CD8-positive, alpha-beta memory T cell (primary cell): ENCODE measurements at regions not wholly inside any gene's neighbourhood (a gene's known extent, or its start where the extent isn't known, plus 50 kb on each side); places are given as distances from the start of the nearest gene placed in this dataset.

Experiments used
- CTCF ChIA-PET: fragments of 350-600 bp; sonication (Branson Sonifier 250); formaldehyde crosslinking; loops from one replicate; lab custom pipeline; 2021; ENCODE audit warnings: antibody characterized with exemption; lab: Charles Lee
- POLR2A ChIA-PET: fragments of 350-600 bp; sonication (Branson Sonifier 250); formaldehyde crosslinking; loops from one replicate; lab custom pipeline; 2021; ENCODE audit warnings: antibody characterized with exemption; lab: Charles Lee
- DNase-seq, 5 donors: peaks; one replicate each; pipeline versions ENCODE4 v3.0.0 to v3.0.0-alpha.2; 2020 to 2022; ENCODE audit warnings: mixed read lengths in 1 of 5
- H3K27ac ChIP-seq: one replicate; pipeline ENCODE4 v1.7.0; 2013; ENCODE audit warnings: low read depth, mild to moderate bottlenecking, low read length, moderate library complexity
- H3K27me3 ChIP-seq: 2 replicates; pipeline ENCODE4 v1.7.0; 2013; ENCODE audit warnings: low read length, mild to moderate bottlenecking; ENCODE audit not compliant: insufficient read depth, poor library complexity, severe bottlenecking
- H3K36me3 ChIP-seq: 2 replicates; pipeline ENCODE4 v1.7.0; 2013; ENCODE audit warnings: mild to moderate bottlenecking, low read length, moderate library complexity; ENCODE audit not compliant: insufficient read depth
- H3K4me1 ChIP-seq: 2 replicates; pipeline ENCODE4 v1.7.0; 2013; ENCODE audit warnings: mild to moderate bottlenecking, low read length, moderate library complexity; ENCODE audit not compliant: insufficient read depth
- H3K4me3 ChIP-seq: 2 replicates; pipeline ENCODE4 v1.7.0; 2013; ENCODE audit warnings: mild to moderate bottlenecking, low read length
- H3K9me3 ChIP-seq: 2 replicates; pipeline ENCODE4 v1.7.0; 2013; ENCODE audit warnings: mild to moderate bottlenecking, low read length
- H3K27ac Mint-ChIP-seq, 8 donors: one replicate each; pipeline ENCODE4 v1.8.0; 2020 to 2021; ENCODE audit warnings: mixed read lengths in 8 of 8, mild to moderate bottlenecking in 6 of 8, inconsistent platforms in 3 of 8, moderate library complexity in 3 of 8
- H3K27me3 Mint-ChIP-seq, 2 donors: one replicate each; pipeline ENCODE4 v1.8.0; 2020 to 2021; ENCODE audit warnings: mixed read lengths in 2 of 2, mild to moderate bottlenecking in 1 of 2, moderate library complexity in 1 of 2
- H3K36me3 Mint-ChIP-seq, 3 donors: one replicate each; pipeline ENCODE4 v1.8.0; 2020 to 2021; ENCODE audit warnings: mixed read lengths in 3 of 3, inconsistent platforms in 1 of 3, mild to moderate bottlenecking in 1 of 3
- H3K4me1 Mint-ChIP-seq, 3 donors: one replicate each; pipeline ENCODE4 v1.8.0; 2020 to 2021; ENCODE audit warnings: mixed read lengths in 3 of 3, inconsistent platforms in 1 of 3, mild to moderate bottlenecking in 1 of 3
- H3K4me3 Mint-ChIP-seq, 7 donors: one replicate each; pipeline ENCODE4 v1.8.0; 2020 to 2021; ENCODE audit warnings: mixed read lengths in 7 of 7, mild to moderate bottlenecking in 6 of 7, moderate library complexity in 4 of 7, inconsistent platforms in 2 of 7
- H3K9me3 Mint-ChIP-seq, 5 donors: one replicate each; pipeline ENCODE4 v1.8.0; 2020 to 2022; ENCODE audit warnings: mixed read lengths in 5 of 5, mild to moderate bottlenecking in 3 of 5, moderate library complexity in 2 of 5, inconsistent platforms in 1 of 5

DNA sequence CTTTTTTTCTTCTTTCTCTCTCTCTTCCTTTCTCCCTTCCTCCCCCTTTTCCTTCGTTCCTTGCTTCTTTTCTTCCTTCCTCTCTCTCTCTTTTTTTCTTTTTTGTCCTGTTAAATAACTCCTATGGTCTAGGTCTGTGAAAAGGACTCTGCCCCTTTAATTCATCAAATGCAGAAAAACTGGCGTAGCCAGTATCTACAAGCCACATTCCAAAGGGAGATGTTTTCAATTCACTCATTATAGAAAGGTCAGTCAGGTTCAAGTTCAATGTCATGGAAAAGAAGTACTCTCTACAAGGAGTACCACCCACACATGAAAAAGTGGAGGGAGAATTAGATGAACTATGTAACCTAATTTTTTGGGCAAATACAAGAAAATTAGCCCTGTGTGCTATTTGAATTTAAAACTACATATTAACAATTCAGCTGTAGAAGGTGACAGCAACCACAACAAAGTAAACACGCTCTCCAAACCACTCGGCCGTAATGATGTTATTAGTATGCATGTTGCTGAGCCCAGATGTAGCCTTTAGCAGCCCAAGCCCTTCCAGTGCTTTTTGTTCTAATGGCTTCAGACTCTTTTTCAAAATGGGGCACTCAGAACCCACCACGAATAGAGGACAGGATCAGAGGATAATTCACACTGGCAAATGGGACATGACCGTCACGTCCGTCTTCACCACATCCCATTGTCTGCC is 735.4 kb upstream of the FANCL start:
- DNase-seq = no peak
- Mint-ChIP-seq H3K27me3 (peaks cover 0 to under 1% of the 10 kb centered on the region in 2 donors), H3K36me3 (no peaks in the 10 kb centered on the region), H3K27ac (no peak overlapping the region), H3K4me1 (no peaks in the 10 kb centered on the region), H3K4me3 (no peak overlapping the region), H3K9me3 (peaks cover 0 to 3% (median 0%) of the 10 kb centered on the region in 5 donors)
- Histone ChIP-seq H3K27ac (no peak overlapping the region), H3K36me3 (no peaks in the 10 kb centered on the region), H3K9me3 (no peaks in the 10 kb centered on the region), H3K4me1 (no peaks in the 10 kb centered on the region), H3K27me3 (no peaks in the 10 kb centered on the region), H3K4me3 (no peak overlapping the region)
- ChIA-PET CTCF (no interaction called here), POLR2A (no interaction called here)

GRCh38 chr2:58974881-58975280 is 733.8 kb upstream of the FANCL start:
- Mint-ChIP-seq H3K27me3 (peaks cover 0 to 1% of the 10 kb centered on the region in 2 donors), H3K27ac (no peak overlapping the region), H3K4me3 (no peak overlapping the region), H3K36me3 (no peaks in the 10 kb centered on the region), H3K4me1 (no peaks in the 10 kb centered on the region), H3K9me3 (peaks cover 0 to 2% (median 0%) of the 10 kb centered on the region in 5 donors)
- Histone ChIP-seq H3K36me3 (no peaks in the 10 kb centered on the region), H3K4me1 (no peaks in the 10 kb centered on the region), H3K27ac (no peak overlapping the region), H3K9me3 (no peaks in the 10 kb centered on the region), H3K4me3 (no peak overlapping the region), H3K27me3 (no peaks in the 10 kb centered on the region)
- DNase-seq = no peak
- ChIA-PET CTCF (no interaction called here), POLR2A (no interaction called here)

GRCh38 chr2:58974426-58974825 is 733.3 kb upstream of the FANCL start:
- Mint-ChIP-seq H3K4me3 (no peak overlapping the region), H3K4me1 (no peaks in the 10 kb centered on the region), H3K36me3 (no peaks in the 10 kb centered on the region), H3K27ac (no peak overlapping the region), H3K27me3 (peaks cover 0 to 1% of the 10 kb centered on the region in 2 donors), H3K9me3 (peaks cover 0 to 2% (median 0%) of the 10 kb centered on the region in 5 donors)
- no peaks in the 10 kb centered on the region for H3K4me1 ChIP-seq
- H3K9me3 ChIP-seq = no peaks in the 10 kb centered on the region
- CTCF ChIA-PET = interaction anchor here (0.9 kb wide), 1 partner anchor 9 kb away, joined by 3 read pairs; no protein-coding TSS in a partner anchor
- no peak overlapping the region for H3K27ac ChIP-seq
- no peak overlapping the region for H3K4me3 ChIP-seq
- POLR2A ChIA-PET = no interaction called here
- no peaks in the 10 kb centered on the region for H3K36me3 ChIP-seq
- H3K27me3 ChIP-seq = no peaks in the 10 kb centered on the region
- DNase-seq = no peak

- peaks cover 0 to 1% of the 10 kb centered on the region in 2 donors for H3K27me3 Mint-ChIP-seq
- H3K9me3 Mint-ChIP-seq = peaks cover 0 to 2% (median 0%) of the 10 kb centered on the region in 5 donors
- H3K4me1 Mint-ChIP-seq = no peaks in the 10 kb centered on the region
- ChIA-PET CTCF (interaction anchor here (0.9 kb wide), 1 partner anchor 9 kb away, joined by 3 read pairs; no protein-coding TSS in a partner anchor), POLR2A (no interaction called here)
- H3K4me3 Mint-ChIP-seq = no peak overlapping the region
- Histone ChIP-seq H3K27ac (no peak overlapping the region), H3K36me3 (no peaks in the 10 kb centered on the region), H3K4me1 (no peaks in the 10 kb centered on the region), H3K9me3 (no peaks in the 10 kb centered on the region), H3K4me3 (no peak overlapping the region), H3K27me3 (no peaks in the 10 kb centered on the region)
- no peak overlapping the region for H3K27ac Mint-ChIP-seq
- DNase-seq = no peak
- no peaks in the 10 kb centered on the region for H3K36me3 Mint-ChIP-seq
Observed at GRCh38 chr2:58973811-58974281, 732.7 kb upstream of the FANCL start.

DNA sequence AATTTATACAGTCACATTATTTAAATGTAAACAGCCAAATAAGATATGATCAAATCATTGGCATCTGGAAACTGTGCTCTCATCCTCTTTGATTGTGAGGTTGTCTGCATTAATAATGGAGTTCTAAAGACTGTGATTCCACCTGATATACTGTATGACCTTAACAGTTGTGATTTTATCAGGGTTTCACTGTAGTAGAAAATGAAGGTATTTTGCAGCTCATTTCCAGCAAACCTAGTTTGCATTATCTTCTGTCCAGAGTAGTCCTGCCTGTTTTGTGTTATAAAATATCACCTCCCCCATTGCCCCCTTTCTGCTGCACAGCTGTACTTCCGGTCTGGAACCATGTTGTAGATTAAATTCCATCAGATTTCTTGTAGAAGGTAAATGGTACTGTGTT is 731.6 kb upstream of the FANCL start:
- POLR2A ChIA-PET = no interaction called here
- no peaks in the 10 kb centered on the region for H3K4me1 Mint-ChIP-seq

DNA sequence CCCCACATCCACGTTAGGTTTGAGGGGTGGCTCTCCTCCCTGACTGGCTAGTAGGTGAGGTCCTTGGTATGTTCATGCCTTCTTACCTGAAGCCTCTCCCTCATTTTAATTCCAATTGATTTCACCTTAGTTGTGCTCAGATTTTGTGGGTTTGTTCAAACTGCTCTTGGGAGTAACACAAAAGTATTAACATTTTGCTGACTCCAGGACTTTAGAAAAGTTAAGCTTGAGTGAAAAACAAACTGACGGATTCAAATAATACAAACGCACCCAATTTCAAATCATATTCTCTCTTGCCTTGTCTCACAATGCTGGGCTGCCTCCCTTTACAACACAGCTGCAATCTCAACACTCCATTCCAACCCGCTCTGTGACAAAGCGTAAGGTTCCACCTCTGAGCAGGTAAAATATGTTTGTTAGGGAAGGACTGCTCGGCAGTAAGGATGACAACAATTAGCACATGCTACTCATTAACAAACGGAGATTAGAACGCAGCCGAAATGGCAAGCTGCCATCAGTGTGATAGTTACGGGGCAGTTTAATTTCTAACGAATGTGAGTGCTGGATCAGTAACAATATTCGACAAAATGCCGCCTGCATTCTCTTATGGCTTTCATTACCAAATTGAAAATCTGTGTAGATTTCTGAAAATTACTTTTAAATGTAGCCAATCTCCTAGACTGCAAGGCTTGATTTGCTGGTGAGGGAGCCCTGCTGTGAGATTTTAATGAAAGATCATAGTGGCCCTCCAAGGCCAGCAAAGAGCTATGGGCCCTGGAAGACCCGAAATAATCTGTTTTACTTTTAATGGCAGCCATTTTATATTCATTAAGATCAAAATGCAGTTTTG is 730.6 kb upstream of the FANCL start:
- H3K4me1 Mint-ChIP-seq = no peaks in the 10 kb centered on the region
- H3K4me3 Mint-ChIP-seq = no peak overlapping the region
- H3K9me3 Mint-ChIP-seq = no peaks in the 10 kb centered on the region
- no peak for DNase-seq
- Histone ChIP-seq H3K27ac (no peak overlapping the region), H3K4me3 (no peak overlapping the region), H3K27me3 (no peaks in the 10 kb centered on the region), H3K36me3 (no peaks in the 10 kb centered on the region), H3K4me1 (no peaks in the 10 kb centered on the region), H3K9me3 (no peaks in the 10 kb centered on the region)
- CTCF ChIA-PET = no interaction called here
- peaks cover 0 to 1% of the 10 kb centered on the region in 2 donors for H3K27me3 Mint-ChIP-seq
- H3K27ac Mint-ChIP-seq = no peak overlapping the region
- POLR2A ChIA-PET = no interaction called here
- no peaks in the 10 kb centered on the region for H3K36me3 Mint-ChIP-seq

More for the DNA sequence above, 731.6 kb upstream of the FANCL start:
- no peak for DNase-seq
- Mint-ChIP-seq H3K27me3 (peaks cover 0 to 1% of the 10 kb centered on the region in 2 donors), H3K4me3 (no peak overlapping the region), H3K9me3 (peaks cover 0 to 2% (median 0%) of the 10 kb centered on the region in 5 donors), H3K36me3 (no peaks in the 10 kb centered on the region), H3K27ac (no peak overlapping the region)
- CTCF ChIA-PET = no interaction called here
- no peaks in the 10 kb centered on the region for H3K9me3 ChIP-seq
- no peak overlapping the region for H3K4me3 ChIP-seq
- H3K36me3 ChIP-seq = no peaks in the 10 kb centered on the region
- H3K4me1 ChIP-seq = no peaks in the 10 kb centered on the region
- no peaks in the 10 kb centered on the region for H3K27me3 ChIP-seq
- H3K27ac ChIP-seq = no peak overlapping the region

- Mint-ChIP-seq H3K4me1 (no peaks in the 10 kb centered on the region), H3K27me3 (peaks cover 0 to 1% of the 10 kb centered on the region in 2 donors), H3K36me3 (no peaks in the 10 kb centered on the region), H3K27ac (no peak overlapping the region), H3K4me3 (no peak overlapping the region), H3K9me3 (no peaks in the 10 kb centered on the region)
- no peak for DNase-seq
- Histone ChIP-seq H3K36me3 (no peaks in the 10 kb centered on the region), H3K4me1 (no peaks in the 10 kb centered on the region), H3K27me3 (no peaks in the 10 kb centered on the region), H3K9me3 (no peaks in the 10 kb centered on the region), H3K27ac (no peak overlapping the region), H3K4me3 (no peak overlapping the region)
- ChIA-PET CTCF (no interaction called here), POLR2A (no interaction called here)
Observed at GRCh38 chr2:58970365-58970764, 729.2 kb upstream of the FANCL start.

- Histone ChIP-seq H3K27ac (no peak overlapping the region), H3K4me1 (no peaks in the 10 kb centered on the region), H3K9me3 (no peaks in the 10 kb centered on the region), H3K36me3 (no peaks in the 10 kb centered on the region), H3K27me3 (no peaks in the 10 kb centered on the region), H3K4me3 (no peak overlapping the region)
- no peaks in the 10 kb centered on the region for H3K36me3 Mint-ChIP-seq
- no peaks in the 10 kb centered on the region for H3K9me3 Mint-ChIP-seq
- no peaks in the 10 kb centered on the region for H3K4me1 Mint-ChIP-seq
- H3K4me3 Mint-ChIP-seq = no peak overlapping the region
- H3K27me3 Mint-ChIP-seq = peaks cover 0 to 1% of the 10 kb centered on the region in 2 donors
- H3K27ac Mint-ChIP-seq = no peak overlapping the region
- ChIA-PET POLR2A (no interaction called here), CTCF (no interaction called here)
- no peak for DNase-seq
Observed at GRCh38 chr2:58968885-58969284, 727.8 kb upstream of the FANCL start.
